ENCODE measurements at regions not wholly inside any gene's neighbourhood (a gene's known extent, or its start where the extent isn't known, plus 50 kb on each side); places are given as distances from the start of the nearest gene placed in this dataset.
A peak's percentile ranks its signal among the peaks of the same experiment; 100 is the strongest.

GRCh38 chr5:73300337-73301207 lies 127.6 kb downstream of the TMEM174 start:
- Histone ChIP-seq H3K4me3 (ENCODE audit: low read length in 2 of 2) (no peak overlapping the region), H3K27me3 (ENCODE audit: control insufficient read depth in 1 of 2, insufficient read depth in 2 of 2, low read length in 2 of 2) (peaks cover 83 to 95% of the 10 kb centered on the region in 2 donors), H3K36me3 (ENCODE audit: control insufficient read depth in 2 of 2, insufficient read depth in 2 of 2, low read length in 2 of 2) (no peaks in the 10 kb centered on the region), H3K9ac (ENCODE audit: low read length in 2 of 2) (no peak overlapping the region), H3K9me3 (ENCODE audit: control insufficient read depth in 2 of 2, low read length in 2 of 2) (no peaks in the 10 kb centered on the region), H3K27ac (ENCODE audit: low read length) (no peak overlapping the region), H3K4me1 (ENCODE audit: control insufficient read depth, insufficient read depth, low read length) (peaks cover 20% of the 10 kb centered on the region)

- Histone ChIP-seq H3K9me3 (ENCODE audit: control insufficient read depth in 2 of 2, low read length in 2 of 2) (no peaks in the 10 kb centered on the region), H3K4me3 (ENCODE audit: low read length in 2 of 2) (peak overlapping the region; percentile 25 to 49), H3K4me1 (ENCODE audit: control insufficient read depth, insufficient read depth, low read length) (peaks cover 20% of the 10 kb centered on the region), H3K27ac (ENCODE audit: low read length) (no peak overlapping the region), H3K27me3 (ENCODE audit: control insufficient read depth in 1 of 2, insufficient read depth in 2 of 2, low read length in 2 of 2) (peaks cover 81 to 92% of the 10 kb centered on the region in 2 donors), H3K9ac (ENCODE audit: low read length in 2 of 2) (no peak overlapping the region), H3K36me3 (ENCODE audit: control insufficient read depth in 2 of 2, insufficient read depth in 2 of 2, low read length in 2 of 2) (no peaks in the 10 kb centered on the region)
Measured at GRCh38 chr5:73299665-73300336, 126.8 kb downstream of the TMEM174 start.

GRCh38 chr5:73298772-73299630 lies 126.0 kb downstream of the TMEM174 start:
- Histone ChIP-seq H3K36me3 (ENCODE audit: control insufficient read depth in 2 of 2, insufficient read depth in 2 of 2, low read length in 2 of 2) (no peaks in the 10 kb centered on the region), H3K9me3 (ENCODE audit: control insufficient read depth in 2 of 2, low read length in 2 of 2) (no peaks in the 10 kb centered on the region), H3K27me3 (ENCODE audit: control insufficient read depth in 1 of 2, insufficient read depth in 2 of 2, low read length in 2 of 2) (peaks cover 74 to 84% of the 10 kb centered on the region in 2 donors), H3K27ac (ENCODE audit: low read length) (no peak overlapping the region), H3K4me1 (ENCODE audit: control insufficient read depth, insufficient read depth, low read length) (peaks cover 20% of the 10 kb centered on the region), H3K9ac (ENCODE audit: low read length in 2 of 2) (no peak overlapping the region), H3K4me3 (ENCODE audit: low read length in 2 of 2) (peak overlapping the region; percentile 31 to 49)

- Histone ChIP-seq H3K27me3 (ENCODE audit: control insufficient read depth in 1 of 2, insufficient read depth in 2 of 2, low read length in 2 of 2) (peaks cover 67 to 77% of the 10 kb centered on the region in 2 donors), H3K4me3 (ENCODE audit: low read length in 2 of 2) (peak overlapping the region; percentile 31 to 49), H3K4me1 (ENCODE audit: control insufficient read depth, insufficient read depth, low read length) (peaks cover 16% of the 10 kb centered on the region), H3K9ac (ENCODE audit: low read length in 2 of 2) (no peak overlapping the region), H3K36me3 (ENCODE audit: control insufficient read depth in 2 of 2, insufficient read depth in 2 of 2, low read length in 2 of 2) (no peaks in the 10 kb centered on the region), H3K9me3 (ENCODE audit: control insufficient read depth in 2 of 2, low read length in 2 of 2) (no peaks in the 10 kb centered on the region), H3K27ac (ENCODE audit: low read length) (no peak overlapping the region)
Measured at GRCh38 chr5:73298251-73298771, 125.3 kb downstream of the TMEM174 start.

GRCh38 chr5:73297430-73297829 lies 124.4 kb downstream of the TMEM174 start:
- Histone ChIP-seq H3K4me1 (ENCODE audit: control insufficient read depth, insufficient read depth, low read length) (peaks cover 12% of the 10 kb centered on the region), H3K9ac (ENCODE audit: low read length in 2 of 2) (no peak overlapping the region), H3K4me3 (ENCODE audit: low read length in 2 of 2) (no peak overlapping the region), H3K9me3 (ENCODE audit: control insufficient read depth in 2 of 2, low read length in 2 of 2) (no peaks in the 10 kb centered on the region), H3K36me3 (ENCODE audit: control insufficient read depth in 2 of 2, insufficient read depth in 2 of 2, low read length in 2 of 2) (no peaks in the 10 kb centered on the region), H3K27ac (ENCODE audit: low read length) (no peak overlapping the region), H3K27me3 (ENCODE audit: control insufficient read depth in 1 of 2, insufficient read depth in 2 of 2, low read length in 2 of 2) (peaks cover 60 to 70% of the 10 kb centered on the region in 2 donors)

GRCh38 chr5:73296772-73297171 lies 123.8 kb downstream of the TMEM174 start:
- H3K4me3 ChIP-seq (ENCODE audit: low read length in 2 of 2): no peak overlapping the region
- H3K4me1 ChIP-seq (ENCODE audit: control insufficient read depth, insufficient read depth, low read length): peaks cover 12% of the 10 kb centered on the region
- no peak overlapping the region for H3K27ac ChIP-seq (ENCODE audit: low read length)
- no peak overlapping the region for H3K9ac ChIP-seq (ENCODE audit: low read length in 2 of 2)
- peaks cover 54 to 66% of the 10 kb centered on the region in 2 donors for H3K27me3 ChIP-seq (ENCODE audit: control insufficient read depth in 1 of 2, insufficient read depth in 2 of 2, low read length in 2 of 2)
- no peaks in the 10 kb centered on the region for H3K36me3 ChIP-seq (ENCODE audit: control insufficient read depth in 2 of 2, insufficient read depth in 2 of 2, low read length in 2 of 2)
- H3K9me3 ChIP-seq (ENCODE audit: control insufficient read depth in 2 of 2, low read length in 2 of 2): no peaks in the 10 kb centered on the region

GRCh38 chr5:73295921-73296320 lies 122.9 kb downstream of the TMEM174 start:
- Histone ChIP-seq H3K9ac (ENCODE audit: low read length in 2 of 2) (no peak overlapping the region), H3K36me3 (ENCODE audit: control insufficient read depth in 2 of 2, insufficient read depth in 2 of 2, low read length in 2 of 2) (no peaks in the 10 kb centered on the region), H3K4me3 (ENCODE audit: low read length in 2 of 2) (no peak overlapping the region), H3K27me3 (ENCODE audit: control insufficient read depth in 1 of 2, insufficient read depth in 2 of 2, low read length in 2 of 2) (peaks cover 52 to 64% of the 10 kb centered on the region in 2 donors), H3K4me1 (ENCODE audit: control insufficient read depth, insufficient read depth, low read length) (peaks cover 12% of the 10 kb centered on the region), H3K27ac (ENCODE audit: low read length) (no peak overlapping the region), H3K9me3 (ENCODE audit: control insufficient read depth in 2 of 2, low read length in 2 of 2) (no peaks in the 10 kb centered on the region)

- Histone ChIP-seq H3K4me3 (ENCODE audit: low read length in 2 of 2) (no peak overlapping the region), H3K36me3 (ENCODE audit: control insufficient read depth in 2 of 2, insufficient read depth in 2 of 2, low read length in 2 of 2) (no peaks in the 10 kb centered on the region), H3K27ac (ENCODE audit: low read length) (no peak overlapping the region), H3K27me3 (ENCODE audit: control insufficient read depth in 1 of 2, insufficient read depth in 2 of 2, low read length in 2 of 2) (peaks cover 48 to 60% of the 10 kb centered on the region in 2 donors), H3K9me3 (ENCODE audit: control insufficient read depth in 2 of 2, low read length in 2 of 2) (no peaks in the 10 kb centered on the region), H3K4me1 (ENCODE audit: control insufficient read depth, insufficient read depth, low read length) (peaks cover 12% of the 10 kb centered on the region), H3K9ac (ENCODE audit: low read length in 2 of 2) (no peak overlapping the region)
Measured at GRCh38 chr5:73295447-73295846, 122.5 kb downstream of the TMEM174 start.

GRCh38 chr5:73292816-73293459 lies 119.9 kb downstream of the TMEM174 start:
- H3K9ac ChIP-seq (ENCODE audit: low read length in 2 of 2): no peak overlapping the region
- peaks cover 27 to 35% of the 10 kb centered on the region in 2 donors for H3K27me3 ChIP-seq (ENCODE audit: control insufficient read depth in 1 of 2, insufficient read depth in 2 of 2, low read length in 2 of 2)
- H3K27ac ChIP-seq (ENCODE audit: low read length): no peak overlapping the region
- no peaks in the 10 kb centered on the region for H3K4me1 ChIP-seq (ENCODE audit: control insufficient read depth, insufficient read depth, low read length)
- no peak overlapping the region for H3K4me3 ChIP-seq (ENCODE audit: low read length in 2 of 2)
- no peaks in the 10 kb centered on the region for H3K36me3 ChIP-seq (ENCODE audit: control insufficient read depth in 2 of 2, insufficient read depth in 2 of 2, low read length in 2 of 2)
- H3K9me3 ChIP-seq (ENCODE audit: control insufficient read depth in 2 of 2, low read length in 2 of 2): no peaks in the 10 kb centered on the region

- no peaks in the 10 kb centered on the region for H3K4me1 ChIP-seq (ENCODE audit: control insufficient read depth, insufficient read depth, low read length)
- no peak overlapping the region for H3K27ac ChIP-seq (ENCODE audit: low read length)
- H3K36me3 ChIP-seq (ENCODE audit: control insufficient read depth in 2 of 2, insufficient read depth in 2 of 2, low read length in 2 of 2): no peaks in the 10 kb centered on the region
- H3K9ac ChIP-seq (ENCODE audit: low read length in 2 of 2): no peak overlapping the region
- H3K27me3 ChIP-seq (ENCODE audit: control insufficient read depth in 1 of 2, insufficient read depth in 2 of 2, low read length in 2 of 2): peaks cover 18 to 24% of the 10 kb centered on the region in 2 donors
- H3K4me3 ChIP-seq (ENCODE audit: low read length in 2 of 2): no peak overlapping the region
- no peaks in the 10 kb centered on the region for H3K9me3 ChIP-seq (ENCODE audit: control insufficient read depth in 2 of 2, low read length in 2 of 2)
Measured at GRCh38 chr5:73291873-73292272, 118.9 kb downstream of the TMEM174 start.
